Suppressor macrophage treated with lipopolysaccharide for 4 hours (primary cell): ENCODE measurements at regions not wholly inside any gene's neighbourhood (a gene's known extent, or its start where the extent isn't known, plus 50 kb on each side); places are given as distances from the start of the nearest gene placed in this dataset.
"Not testable (repeated sequence)": the region's sequence is repeated elsewhere in the genome, so short reads cannot be mapped to it uniquely, and the experiment has no call there.

ENCODE experiments used
- DNase-seq: peaks from one replicate; pipeline ENCODE4 v3.0.0-alpha.2; 2020

- no peak for DNase-seq
Observed at GRCh38 chr9:135173066-135173465, 85.6 kb downstream of the OLFM1 start.

DNA sequence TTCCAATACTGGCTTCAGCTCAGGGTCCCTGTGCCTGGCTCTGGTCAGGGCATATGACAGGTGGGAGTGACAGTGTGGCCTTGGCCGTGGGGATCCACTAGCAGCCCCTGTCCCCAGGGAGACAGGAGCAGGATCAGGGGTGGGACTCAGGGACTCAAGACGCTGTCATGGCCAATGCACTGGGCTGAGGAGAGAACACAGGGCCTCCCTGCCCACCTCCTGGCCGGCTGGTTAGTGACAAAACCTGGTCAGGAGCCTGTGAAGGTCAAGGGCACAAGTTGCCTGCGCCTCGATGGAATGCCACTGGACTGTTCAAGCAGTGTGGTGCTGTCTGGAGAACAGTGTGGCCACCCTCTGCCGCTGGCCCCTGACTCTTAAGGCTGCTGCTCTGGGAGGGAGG is 86.8 kb downstream of the OLFM1 start:
- no peak for DNase-seq

DNA sequence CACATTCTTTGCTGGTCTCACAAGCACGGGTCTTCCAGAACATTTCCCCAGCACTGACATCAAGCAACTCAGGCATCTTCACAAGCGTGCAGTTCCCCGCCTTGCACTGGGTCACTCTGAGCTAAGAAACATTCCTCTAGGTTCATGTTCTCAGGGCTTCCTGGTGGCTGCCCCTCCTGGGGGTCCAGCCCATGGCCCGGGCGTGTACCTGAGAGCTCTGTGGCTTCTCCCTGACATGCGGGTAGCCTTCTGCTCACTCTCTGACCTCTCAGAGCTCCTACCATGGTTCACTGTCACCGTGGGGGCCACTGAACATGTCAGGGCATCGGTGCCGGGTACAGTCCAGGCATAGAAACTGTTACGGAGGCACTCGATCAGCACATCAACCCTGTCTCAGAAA is 87.5 kb downstream of the OLFM1 start:
- DNase-seq = no peak

- no peak for DNase-seq
Observed at GRCh38 chr9:135176284-135176683, 88.8 kb downstream of the OLFM1 start.

DNA sequence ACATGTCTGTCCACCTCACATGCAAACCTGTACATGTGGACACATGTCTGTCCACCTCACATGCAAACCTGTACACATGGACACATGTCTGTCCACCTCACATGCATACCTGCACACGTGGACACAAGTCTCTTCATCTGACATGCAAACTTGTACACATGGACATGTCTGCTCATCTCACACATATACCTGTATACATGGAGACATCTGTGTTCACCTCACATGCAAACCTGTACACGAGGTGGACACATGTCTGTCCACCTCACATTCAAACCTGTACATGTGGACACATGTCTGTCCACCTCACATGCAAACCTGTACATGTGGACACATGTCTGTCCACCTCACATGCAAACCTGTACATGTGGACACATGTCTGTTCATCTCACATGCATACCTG is 90.1 kb downstream of the OLFM1 start:
- not testable (repeated sequence) for DNase-seq

DNA sequence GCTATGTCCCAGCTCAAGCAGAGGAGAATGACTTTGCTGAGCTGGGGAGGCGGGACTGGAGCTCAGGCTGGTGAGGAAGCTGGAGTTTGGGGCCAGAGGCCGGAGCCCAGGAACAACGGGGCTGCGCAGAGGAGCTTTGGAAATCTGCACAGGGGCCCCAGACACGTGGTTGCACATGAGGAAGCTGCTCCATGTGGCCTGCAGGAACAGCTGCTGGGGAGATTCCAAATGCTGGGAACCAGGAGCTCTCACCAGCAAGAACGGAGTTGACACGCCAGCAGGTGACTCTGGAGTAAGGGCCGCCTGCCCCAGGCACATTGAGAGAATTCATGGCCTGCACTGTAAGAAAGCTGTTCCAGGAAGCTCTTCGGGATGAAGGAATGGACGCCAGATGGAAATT is 91.0 kb downstream of the OLFM1 start:
- DNase-seq = no peak

DNA sequence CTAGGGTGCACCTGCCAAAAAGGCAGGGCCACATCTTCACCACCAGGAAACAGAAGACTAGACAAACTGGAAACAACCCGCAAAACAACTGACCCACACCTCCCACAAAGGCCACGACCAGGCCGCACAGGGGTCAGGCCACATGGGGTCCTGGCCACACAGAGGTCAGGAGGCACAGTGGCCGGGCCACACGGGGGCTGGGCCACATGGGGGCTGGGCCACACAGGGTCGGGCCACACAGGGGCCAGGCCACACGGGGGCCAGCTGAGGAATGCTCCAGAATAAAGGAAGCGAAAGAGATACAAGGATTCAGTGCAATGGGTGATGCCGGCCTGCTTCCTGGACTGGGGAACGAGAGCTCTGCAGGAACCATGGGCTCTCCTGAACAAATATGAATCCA is 91.6 kb downstream of the OLFM1 start:
- DNase-seq = no peak

- DNase-seq = no peak
Observed at GRCh38 chr9:135179976-135180375, 92.5 kb downstream of the OLFM1 start.

DNA sequence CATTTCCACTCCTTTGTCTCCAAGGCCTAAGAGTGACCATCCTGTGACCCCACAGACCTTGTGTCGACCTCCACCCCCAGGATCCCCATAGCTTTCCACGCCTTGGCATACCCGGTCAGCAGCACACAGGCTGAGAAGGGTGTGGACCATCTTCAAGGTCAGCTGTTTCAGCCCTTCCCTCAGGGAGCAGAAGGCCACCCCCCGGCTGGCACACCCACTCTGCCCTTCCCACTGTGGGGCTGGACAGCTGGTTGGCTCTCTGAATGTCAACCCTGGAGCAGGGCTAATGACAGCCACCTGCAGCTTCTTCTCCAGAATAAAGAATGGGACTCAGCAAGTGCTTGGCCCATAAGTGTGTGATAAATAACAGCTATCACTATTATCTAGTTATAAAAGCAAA is 93.1 kb downstream of the OLFM1 start:
- no peak for DNase-seq

DNA sequence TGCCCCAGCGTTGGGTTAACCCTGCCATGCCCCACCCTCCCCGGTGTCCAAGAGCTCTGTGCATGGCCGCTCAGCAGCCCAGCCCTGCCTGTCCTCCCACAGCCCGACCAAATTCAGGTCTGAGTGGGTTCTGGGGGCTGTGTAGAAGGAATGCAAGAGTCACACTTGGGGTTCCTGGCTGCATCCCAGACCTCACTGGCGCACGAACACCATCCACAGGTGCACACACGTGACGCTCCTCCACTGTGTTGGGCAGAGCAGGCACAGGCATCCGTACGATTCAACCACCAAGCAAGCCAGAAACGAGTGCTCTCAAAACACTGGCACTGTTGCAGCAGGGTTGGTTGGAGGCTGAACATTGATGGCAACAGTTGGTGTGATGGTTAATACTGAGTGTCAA is 93.9 kb downstream of the OLFM1 start:
- no peak for DNase-seq

DNA sequence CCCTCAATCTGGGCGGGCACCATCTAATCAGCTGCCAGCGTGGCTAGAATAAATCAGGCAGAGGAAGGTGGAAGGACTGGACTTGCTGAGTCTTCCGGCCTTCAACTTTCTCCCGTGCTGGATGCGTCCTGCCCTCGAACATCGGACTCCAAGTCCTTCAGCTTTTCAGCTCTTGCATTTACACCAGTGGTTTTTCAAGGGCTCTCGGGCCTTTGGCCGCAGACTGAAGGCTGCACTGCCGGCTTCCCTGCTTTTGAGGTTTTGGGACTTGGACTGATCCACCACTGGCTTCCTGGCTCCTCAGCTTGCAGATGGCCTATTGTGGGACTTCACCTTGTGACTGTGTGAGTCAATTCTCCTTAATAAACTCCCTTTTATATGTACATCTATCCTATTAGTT is 94.4 kb downstream of the OLFM1 start:
- not testable (repeated sequence) for DNase-seq

DNA sequence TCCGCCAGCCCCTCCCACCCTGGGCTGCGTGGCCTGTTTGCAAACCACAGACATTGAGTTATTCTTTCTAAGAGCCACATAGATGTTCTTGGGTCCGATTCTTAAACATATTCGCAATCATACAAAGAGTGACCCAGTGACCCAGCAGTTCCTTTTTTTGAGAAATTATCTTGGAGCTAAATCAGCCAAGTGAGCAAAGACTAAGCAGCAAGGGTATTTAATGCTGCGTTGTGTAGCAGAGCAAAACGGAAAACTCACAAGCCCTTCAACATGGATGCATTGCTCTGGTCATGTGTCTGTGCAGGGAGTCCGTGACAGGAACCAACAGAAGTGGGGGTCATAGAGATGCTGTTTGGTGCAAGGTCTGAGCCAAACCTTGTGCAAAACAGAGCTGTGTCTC is 95.6 kb downstream of the OLFM1 start:
- DNase-seq = no peak

GRCh38 chr9:135183528-135184180 is 96.2 kb downstream of the OLFM1 start:
- DNase-seq = no peak

- no peak for DNase-seq
Observed at GRCh38 chr9:135184181-135185053, 96.9 kb downstream of the OLFM1 start.

DNA sequence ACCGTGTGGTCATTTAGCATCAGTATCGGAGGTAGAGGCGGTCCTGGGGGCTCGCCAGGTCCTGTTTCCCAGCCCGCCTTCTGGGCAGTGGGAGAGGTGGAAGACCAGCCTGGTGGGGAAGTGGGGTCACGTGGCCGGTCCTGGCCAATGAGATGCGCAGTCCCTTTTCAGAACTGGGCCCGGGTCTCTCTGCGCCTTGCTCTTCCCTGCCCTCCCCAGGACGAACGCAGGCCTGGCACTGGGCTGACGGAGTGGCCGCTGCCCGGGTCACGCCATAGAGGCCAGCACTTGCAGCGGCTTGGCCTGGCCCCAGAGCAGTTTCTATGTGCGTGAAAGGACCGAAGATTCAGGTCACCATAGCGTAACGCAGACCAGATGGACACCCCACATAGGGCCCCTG is 97.6 kb downstream of the OLFM1 start:
- DNase-seq = no peak

GRCh38 chr9:135186248-135187164 is 99.0 kb downstream of the OLFM1 start:
- no peak for DNase-seq

GRCh38 chr9:135187365-135187764 is 99.9 kb downstream of the OLFM1 start:
- DNase-seq = no peak

GRCh38 chr9:135188681-135189151 is 101.2 kb downstream of the OLFM1 start:
- no peak for DNase-seq

GRCh38 chr9:135189497-135189896 is 102.0 kb downstream of the OLFM1 start:
- no peak for DNase-seq

DNA sequence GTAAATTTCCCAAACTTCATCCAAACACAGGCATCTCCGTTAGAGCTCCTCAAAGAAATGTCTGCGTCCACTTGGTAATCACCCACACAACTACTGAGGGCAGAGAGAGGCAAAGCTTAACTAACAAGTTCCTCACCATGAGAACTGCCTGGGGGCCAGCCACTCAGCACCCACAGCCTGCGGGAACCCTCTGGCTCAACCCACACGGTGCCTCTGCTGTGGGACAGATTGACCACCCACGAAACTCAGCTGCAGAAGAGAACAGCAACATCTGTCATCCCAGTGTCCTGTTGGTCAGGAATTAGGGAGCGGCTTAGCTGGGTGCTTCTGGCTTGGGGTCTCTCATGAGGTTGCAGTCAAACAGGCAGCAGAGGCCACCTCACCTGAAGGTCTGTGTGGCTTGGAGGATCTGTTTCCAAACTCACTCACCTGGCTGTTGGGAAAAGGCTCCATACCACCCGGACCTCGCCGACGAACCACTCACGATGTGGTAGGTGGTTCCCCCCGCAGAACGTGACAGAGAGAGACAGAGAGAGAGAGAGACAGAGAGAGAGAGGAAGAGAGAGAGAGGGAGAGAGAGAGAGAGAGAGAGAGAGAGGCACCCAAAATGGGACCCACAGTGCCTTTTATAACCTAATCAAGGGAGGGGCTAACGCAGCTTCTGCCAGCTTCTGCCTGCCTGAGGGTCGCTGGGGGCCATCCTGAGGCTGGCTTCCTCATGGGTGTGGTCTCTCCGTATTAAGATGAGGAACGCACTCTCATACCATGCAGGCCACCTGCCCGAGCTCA is 103.5 kb downstream of the OLFM1 start:
- DNase-seq = no peak

DNA sequence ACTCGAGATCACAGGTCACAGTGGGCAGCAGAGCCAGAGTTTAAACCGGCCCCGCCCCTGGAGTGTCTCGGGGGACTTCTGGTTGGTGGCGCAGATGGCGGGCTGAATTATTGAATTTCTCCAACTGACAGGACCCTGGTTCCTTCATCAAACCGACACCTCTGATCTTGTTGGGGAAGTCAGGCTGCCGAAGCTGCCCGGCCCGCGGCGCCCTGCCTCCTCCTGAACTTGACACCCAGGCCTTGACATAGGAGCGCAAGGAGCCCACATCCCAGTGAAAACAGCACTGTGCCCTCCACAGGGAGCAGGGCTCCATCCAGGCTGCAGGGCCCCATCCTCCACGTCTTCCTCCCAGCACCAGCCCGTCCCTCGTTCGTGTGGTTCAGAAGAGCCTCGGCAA is 105.2 kb downstream of the OLFM1 start:
- no peak for DNase-seq

- not testable (repeated sequence) for DNase-seq
Observed at GRCh38 chr9:135195975-135196374, 108.5 kb downstream of the OLFM1 start.
